GM23248 (cell line): ENCODE measurements at regions not wholly inside any gene's neighbourhood (a gene's known extent, or its start where the extent isn't known, plus 50 kb on each side); places are given as distances from the start of the nearest gene placed in this dataset.

ENCODE experiments used
- DNase-seq: peaks from one replicate; pipeline ENCODE4 v3.0.0-alpha.2; 2015
- H2AFZ ChIP-seq: fragments of 200-600 bp; sonication (generic); 2 replicates; pipeline ENCODE4 v1.6.1; 2016; ENCODE audit warnings: antibody characterized with exemption
- H3F3A ChIP-seq: fragments of 200-600 bp; sonication (generic); 2 replicates; pipeline ENCODE4 v1.6.1; 2016; ENCODE audit warnings: mild to moderate bottlenecking, antibody characterized with exemption, mixed run types; ENCODE audit not compliant: insufficient read depth
- H3K27ac ChIP-seq: fragments of 200-600 bp; sonication (generic); 2 replicates; pipeline ENCODE4 v1.5.1; 2016; ENCODE audit warnings: mild to moderate bottlenecking
- H3K27me3 ChIP-seq: fragments of 200-600 bp; sonication (generic); replicated peaks from 2 replicates; pipeline ENCODE4 v1.6.1; 2016; ENCODE audit warnings: mild to moderate bottlenecking; ENCODE audit not compliant: insufficient read depth
- H3K36me3 ChIP-seq: fragments of 200-600 bp; sonication (generic); 2 replicates; pipeline ENCODE4 v1.6.1; 2016; ENCODE audit warnings: low read depth, mild to moderate bottlenecking
- H3K4me1 ChIP-seq: fragments of 200-600 bp; sonication (generic); 2 replicates; pipeline ENCODE4 v1.6.1; 2016; ENCODE audit warnings: mild to moderate bottlenecking; ENCODE audit not compliant: insufficient read depth
- H3K4me2 ChIP-seq: fragments of 200-600 bp; sonication (generic); one replicate; pipeline ENCODE4 v1.6.1; 2016; ENCODE audit warnings: mild to moderate bottlenecking; ENCODE audit not compliant: unreplicated experiment
- H3K4me3 ChIP-seq: fragments of 200-600 bp; sonication (generic); 2 replicates; pipeline ENCODE4 v1.5.1; 2016; ENCODE audit warnings: mild to moderate bottlenecking
- H3K79me2 ChIP-seq: fragments of 200-600 bp; sonication (generic); 2 replicates; pipeline ENCODE4 v1.6.1; 2016; ENCODE audit warnings: mild to moderate bottlenecking; ENCODE audit not compliant: insufficient read depth
- H3K9ac ChIP-seq: fragments of 200-600 bp; sonication (generic); 2 replicates; pipeline ENCODE4 v1.6.1; 2016; ENCODE audit warnings: mild to moderate bottlenecking
- H3K9me2 ChIP-seq: fragments of 200-600 bp; sonication (generic); 2 replicates; pipeline ENCODE4 v1.6.1; 2016; ENCODE audit warnings: mixed run types, mild to moderate bottlenecking, moderate library complexity; ENCODE audit not compliant: insufficient read depth
- H3K9me3 ChIP-seq: fragments of 200-600 bp; sonication (generic); one replicate; pipeline ENCODE4 v1.6.1; 2017; ENCODE audit warnings: low read depth
- H4K20me1 ChIP-seq: fragments of 200-600 bp; sonication (generic); 2 replicates; pipeline ENCODE4 v1.6.0; 2016; ENCODE audit not compliant: insufficient read depth
- EZH2 ChIP-seq: fragments of 200-600 bp; sonication (generic); IDR thresholded peaks from 2 replicates; pipeline ENCODE4 v1.6.1; 2018; ENCODE audit warnings: antibody characterized with exemption, mild to moderate bottlenecking; ENCODE audit not compliant: insufficient read depth, poor library complexity, severe bottlenecking
- EZH2phosphoT487 ChIP-seq: fragments of 200-600 bp; sonication (generic); IDR thresholded peaks from 2 replicates; pipeline ENCODE4 v1.6.1; 2018; ENCODE audit warnings: antibody characterized with exemption, moderate library complexity, mild to moderate bottlenecking, low read depth; ENCODE audit not compliant: insufficient read depth
- WGBS, 2 experiments: methylation state at CpG; one replicate each; pipeline ENCODE4 v1.1.6; 2015 to 2017; ENCODE audit warnings: low lambda C conversion rate in 2 of 2, low coverage in 1 of 2; ENCODE audit errors: missing lambda C conversion rate in 2 of 2; 5-methylcytosine and 5-hydroxymethylcytosine counted together
- in situ Hi-C: fragments of 300-500 bp; cut with MboI; formaldehyde crosslinking; loops from 2 replicates; pipeline ENCODE4 v1.15.0; 2020

DNA sequence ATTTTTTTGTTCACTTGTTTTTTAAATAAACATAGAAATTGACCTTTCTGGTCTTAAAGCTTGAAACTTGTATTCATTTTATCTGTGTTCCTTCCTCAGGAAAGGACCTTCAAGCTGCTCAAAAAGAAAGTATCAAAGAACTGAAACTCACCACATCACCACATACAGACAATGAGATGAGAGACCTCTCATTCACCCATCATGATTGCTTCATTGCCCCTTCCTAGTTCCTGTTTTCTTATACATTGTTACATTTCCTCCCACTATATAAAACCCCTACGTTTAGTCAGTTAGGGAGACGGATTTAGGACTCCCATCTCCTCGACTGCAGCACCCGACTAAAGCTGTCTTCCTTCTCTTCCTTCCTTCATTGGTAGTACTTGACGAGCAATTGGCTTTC lies 180.5 kb upstream of the OPRM1 start:
- in situ Hi-C loops = no loop called here
- H3K4me1 ChIP-seq = no peaks in the 10 kb centered on the region
- WGBS, 2 experiments = 27 to 31% methylated on average over 5 of the region's 5 CpGs

DNA sequence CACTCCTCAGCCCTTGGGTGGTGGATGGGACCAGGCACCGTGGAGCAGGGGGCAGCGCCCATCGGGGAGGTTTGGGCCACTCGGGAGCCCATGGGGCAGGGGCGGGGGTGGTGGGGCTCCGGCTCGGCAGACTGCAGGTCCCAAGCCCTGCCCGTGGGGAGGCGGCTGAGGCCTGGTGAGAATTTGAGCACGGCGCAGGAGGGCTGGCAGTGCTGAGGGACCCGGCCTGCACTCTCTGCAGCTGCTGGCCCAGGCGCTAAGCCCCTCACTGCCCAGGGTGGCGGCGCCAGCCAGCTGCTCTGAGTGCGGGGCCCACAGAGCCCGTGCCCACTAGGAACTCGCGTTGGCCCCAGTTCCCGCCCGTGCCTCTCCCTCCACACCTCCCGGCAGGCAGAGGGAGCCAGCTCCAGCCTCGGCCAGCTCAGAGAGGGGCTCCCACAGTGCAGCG lies 182.1 kb upstream of the OPRM1 start:
- no peak for DNase-seq
- no peaks in the 10 kb centered on the region for H3K27me3 ChIP-seq
- 65 to 67% methylated on average over 12 to 23 of the region's 24 CpGs for WGBS, 2 experiments
- no peaks in the 10 kb centered on the region for H3K9me3 ChIP-seq
- H3F3A ChIP-seq = no peaks in the 10 kb centered on the region
- in situ Hi-C loops = no loop called here
- H3K4me2 ChIP-seq = no peak overlapping the region
- no peak overlapping the region for H3K4me3 ChIP-seq
- TF ChIP-seq EZH2phosphoT487 (no peak), EZH2 (no peak)
- no peaks in the 10 kb centered on the region for H3K4me1 ChIP-seq
- no peak overlapping the region for H3K27ac ChIP-seq
- H3K36me3 ChIP-seq = no peaks in the 10 kb centered on the region
- no peaks in the 10 kb centered on the region for H4K20me1 ChIP-seq
- H3K9me2 ChIP-seq = no peaks in the 10 kb centered on the region
- H3K9ac ChIP-seq = no peak overlapping the region
- no peak overlapping the region for H2AFZ ChIP-seq
- no peaks in the 10 kb centered on the region for H3K79me2 ChIP-seq

More for the DNA sequence above, 180.5 kb upstream of the OPRM1 start:
- H3K4me3 ChIP-seq = no peak overlapping the region
- no peaks in the 10 kb centered on the region for H3K9me2 ChIP-seq
- no peak overlapping the region for H3K9ac ChIP-seq
- H3K27ac ChIP-seq = no peak overlapping the region
- H3K27me3 ChIP-seq = no peaks in the 10 kb centered on the region
- H3K9me3 ChIP-seq = no peaks in the 10 kb centered on the region
- H3F3A ChIP-seq = no peaks in the 10 kb centered on the region
- H3K36me3 ChIP-seq = no peaks in the 10 kb centered on the region
- H3K79me2 ChIP-seq = no peaks in the 10 kb centered on the region
- H2AFZ ChIP-seq = no peak overlapping the region
- DNase-seq = no peak
- TF ChIP-seq EZH2 (no peak), EZH2phosphoT487 (no peak)
- no peak overlapping the region for H3K4me2 ChIP-seq
- no peaks in the 10 kb centered on the region for H4K20me1 ChIP-seq

DNA sequence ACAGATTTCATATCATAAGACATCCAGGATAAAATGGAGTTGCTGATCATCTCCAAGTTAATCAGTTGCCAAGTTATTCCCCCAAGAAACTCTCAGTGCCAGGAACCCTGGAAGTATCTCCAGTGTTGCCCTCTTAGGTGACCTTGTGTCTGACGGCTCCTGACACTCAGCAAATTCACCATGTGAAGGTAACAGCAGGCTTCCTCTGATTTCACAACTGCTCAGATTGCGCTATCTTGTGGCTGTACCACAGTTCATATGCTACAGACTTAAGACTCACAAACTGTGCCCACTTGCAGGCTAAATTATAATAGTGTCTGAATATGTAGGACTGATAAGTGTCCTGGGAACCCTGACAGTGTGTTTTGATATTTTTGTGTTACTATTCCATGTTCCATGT lies 186.6 kb upstream of the OPRM1 start:
- no peak overlapping the region for H3K4me2 ChIP-seq
- no peaks in the 10 kb centered on the region for H3F3A ChIP-seq
- no peak for DNase-seq
- H3K4me1 ChIP-seq = no peaks in the 10 kb centered on the region
- no peak for TF ChIP-seq EZH2
- TF ChIP-seq EZH2phosphoT487 = no peak
- H3K27me3 ChIP-seq = no peaks in the 10 kb centered on the region
- H3K36me3 ChIP-seq = no peaks in the 10 kb centered on the region
- in situ Hi-C loops = no loop called here
- no peaks in the 10 kb centered on the region for H4K20me1 ChIP-seq
- H3K4me3 ChIP-seq = no peak overlapping the region
- H3K9ac ChIP-seq = no peak overlapping the region
- no peak overlapping the region for H3K27ac ChIP-seq
- no peaks in the 10 kb centered on the region for H3K9me3 ChIP-seq
- H3K9me2 ChIP-seq = no peaks in the 10 kb centered on the region
- no peaks in the 10 kb centered on the region for H3K79me2 ChIP-seq
- H2AFZ ChIP-seq = no peak overlapping the region
- 24 to 37% methylated on average over 2 of the region's 2 CpGs for WGBS, 2 experiments

GRCh38 chr6:153852034-153852433 lies 187.0 kb upstream of the OPRM1 start:
- TF ChIP-seq EZH2phosphoT487 (no peak), EZH2 (no peak)
- H3K27me3 ChIP-seq = no peaks in the 10 kb centered on the region
- H3K9me2 ChIP-seq = no peaks in the 10 kb centered on the region
- H4K20me1 ChIP-seq = no peaks in the 10 kb centered on the region
- no peaks in the 10 kb centered on the region for H3K79me2 ChIP-seq
- H3K9me3 ChIP-seq = no peaks in the 10 kb centered on the region
- no peak overlapping the region for H3K4me3 ChIP-seq
- no peak overlapping the region for H3K9ac ChIP-seq
- no peaks in the 10 kb centered on the region for H3K36me3 ChIP-seq
- no peak overlapping the region for H3K4me2 ChIP-seq
- in situ Hi-C loops = no loop called here
- DNase-seq = no peak
- WGBS, 2 experiments = 55 to 69% methylated on average over 3 of the region's 3 CpGs
- no peaks in the 10 kb centered on the region for H3F3A ChIP-seq
- H3K4me1 ChIP-seq = no peaks in the 10 kb centered on the region
- no peak overlapping the region for H3K27ac ChIP-seq
- H2AFZ ChIP-seq = no peak overlapping the region
